Osteocyte (in vitro differentiated cells): ENCODE measurements at regions not wholly inside any gene's neighbourhood (a gene's known extent, or its start where the extent isn't known, plus 50 kb on each side); places are given as distances from the start of the nearest gene placed in this dataset.

Experiments
- DNase-seq: peaks from one replicate; pipeline ENCODE4 v3.0.0; 2021; ENCODE audit warnings: mixed read lengths; ENCODE audit not compliant: unreplicated experiment; ENCODE audit errors: extremely low spot score
- H3K27ac Mint-ChIP-seq: one replicate; pipeline ENCODE4 v1.8.0; 2021; ENCODE audit warnings: mild to moderate bottlenecking, mixed read lengths; ENCODE audit not compliant: unreplicated experiment
- H3K27me3 Mint-ChIP-seq: one replicate; pipeline ENCODE4 v1.8.0; 2021; ENCODE audit warnings: mixed read lengths; ENCODE audit not compliant: unreplicated experiment
- H3K36me3 Mint-ChIP-seq: one replicate; pipeline ENCODE4 v1.8.0; 2021; ENCODE audit warnings: mixed read lengths; ENCODE audit not compliant: unreplicated experiment
- H3K4me1 Mint-ChIP-seq: one replicate; pipeline ENCODE4 v1.8.0; 2021; ENCODE audit warnings: mixed read lengths; ENCODE audit not compliant: unreplicated experiment
- H3K4me3 Mint-ChIP-seq: one replicate; pipeline ENCODE4 v1.8.0; 2021; ENCODE audit warnings: mild to moderate bottlenecking, moderate library complexity, mixed read lengths; ENCODE audit not compliant: unreplicated experiment
- H3K9me3 Mint-ChIP-seq: one replicate; pipeline ENCODE4 v1.8.0; 2021; ENCODE audit warnings: mixed read lengths; ENCODE audit not compliant: unreplicated experiment
- CTCF ChIP-seq: fragments of 200-600 bp; sonication (generic); IDR thresholded peaks from 2 replicates; pipeline ENCODE4 v1.5.0; 2021; ENCODE audit warnings: antibody characterized with exemption, mild to moderate bottlenecking, moderate library complexity

DNA sequence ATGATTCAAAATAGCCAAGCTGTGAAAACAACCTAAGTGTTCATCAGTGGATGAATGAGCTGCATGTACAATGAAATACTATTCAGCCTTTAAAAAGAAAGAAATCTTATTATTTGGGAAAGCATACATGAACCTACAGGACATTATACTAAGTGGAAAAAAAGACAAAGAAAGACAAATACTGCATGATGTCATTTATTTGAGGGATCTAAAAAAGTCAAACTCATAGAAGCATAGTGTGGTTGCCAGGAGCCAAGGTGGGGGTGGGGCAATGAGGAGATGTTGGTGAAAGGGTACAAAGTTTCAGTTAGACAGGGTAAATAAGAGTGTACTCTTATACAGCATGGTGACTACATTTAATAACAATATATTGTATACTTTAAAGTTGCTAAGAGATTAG lies 261.5 kb downstream of the PARP8 start:
- Mint-ChIP-seq H3K36me3 (no peaks in the 10 kb centered on the region), H3K27me3 (peaks cover 33% of the 10 kb centered on the region), H3K4me3 (no peak overlapping the region), H3K4me1 (no peaks in the 10 kb centered on the region), H3K9me3 (no peaks in the 10 kb centered on the region), H3K27ac (no peak overlapping the region)
- TF ChIP-seq CTCF = no peak
- no peak for DNase-seq

DNA sequence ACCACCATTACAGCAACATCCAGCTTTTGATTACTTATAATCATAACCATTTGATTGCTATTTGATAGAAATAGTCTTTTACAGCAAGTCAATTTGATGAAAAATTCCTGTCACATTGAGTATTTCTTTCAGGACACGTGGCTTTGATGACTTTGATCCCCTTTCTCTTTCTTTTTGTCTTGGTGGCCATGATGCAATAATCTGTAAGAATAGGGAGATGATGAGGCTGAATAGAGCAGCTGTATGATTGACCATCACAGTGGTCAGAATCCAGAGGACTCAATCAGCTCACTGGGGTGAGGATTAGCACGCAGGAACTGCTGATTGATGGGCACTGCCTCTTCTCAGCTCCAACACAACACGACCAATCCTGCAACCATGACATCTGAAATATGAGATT lies 262.7 kb downstream of the PARP8 start:
- Mint-ChIP-seq H3K27ac (no peak overlapping the region), H3K4me1 (no peaks in the 10 kb centered on the region), H3K4me3 (no peak overlapping the region), H3K36me3 (no peaks in the 10 kb centered on the region), H3K9me3 (no peaks in the 10 kb centered on the region), H3K27me3 (peaks cover 33% of the 10 kb centered on the region)
- no peak for TF ChIP-seq CTCF
- no peak for DNase-seq

- no peak overlapping the region for H3K4me3 Mint-ChIP-seq
- no peak for DNase-seq
- H3K9me3 Mint-ChIP-seq = no peaks in the 10 kb centered on the region
- no peaks in the 10 kb centered on the region for H3K36me3 Mint-ChIP-seq
- no peak overlapping the region for H3K27ac Mint-ChIP-seq
- no peak for TF ChIP-seq CTCF
- H3K27me3 Mint-ChIP-seq = peaks cover 10% of the 10 kb centered on the region
- no peaks in the 10 kb centered on the region for H3K4me1 Mint-ChIP-seq
Measured at GRCh38 chr5:50934343-50934742, 267.9 kb downstream of the PARP8 start.

DNA sequence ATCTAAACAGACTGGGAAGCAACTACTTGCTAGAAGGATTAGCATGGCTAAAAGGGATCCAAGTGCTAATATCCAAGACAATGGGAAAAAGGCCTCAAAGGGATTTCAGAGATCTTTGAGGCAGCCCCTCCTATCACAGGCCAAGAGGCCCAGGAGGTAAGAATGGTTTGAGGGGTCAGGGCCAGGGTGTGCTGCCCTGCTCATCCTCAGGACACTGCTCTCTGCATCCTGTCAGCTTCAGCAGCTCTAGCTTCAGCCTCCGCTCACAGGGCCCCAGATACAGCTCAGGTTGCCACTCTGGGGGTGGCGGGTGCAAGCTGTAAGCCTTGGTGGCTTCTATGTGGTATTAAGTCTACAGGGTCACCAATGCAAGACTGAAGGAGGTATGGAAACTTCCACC lies 278.7 kb downstream of the PARP8 start:
- Mint-ChIP-seq H3K4me1 (no peaks in the 10 kb centered on the region), H3K4me3 (no peak overlapping the region), H3K9me3 (peaks cover 14% of the 10 kb centered on the region), H3K36me3 (no peaks in the 10 kb centered on the region), H3K27me3 (no peaks in the 10 kb centered on the region), H3K27ac (no peak overlapping the region)
- no peak for DNase-seq
- no peak for TF ChIP-seq CTCF

DNA sequence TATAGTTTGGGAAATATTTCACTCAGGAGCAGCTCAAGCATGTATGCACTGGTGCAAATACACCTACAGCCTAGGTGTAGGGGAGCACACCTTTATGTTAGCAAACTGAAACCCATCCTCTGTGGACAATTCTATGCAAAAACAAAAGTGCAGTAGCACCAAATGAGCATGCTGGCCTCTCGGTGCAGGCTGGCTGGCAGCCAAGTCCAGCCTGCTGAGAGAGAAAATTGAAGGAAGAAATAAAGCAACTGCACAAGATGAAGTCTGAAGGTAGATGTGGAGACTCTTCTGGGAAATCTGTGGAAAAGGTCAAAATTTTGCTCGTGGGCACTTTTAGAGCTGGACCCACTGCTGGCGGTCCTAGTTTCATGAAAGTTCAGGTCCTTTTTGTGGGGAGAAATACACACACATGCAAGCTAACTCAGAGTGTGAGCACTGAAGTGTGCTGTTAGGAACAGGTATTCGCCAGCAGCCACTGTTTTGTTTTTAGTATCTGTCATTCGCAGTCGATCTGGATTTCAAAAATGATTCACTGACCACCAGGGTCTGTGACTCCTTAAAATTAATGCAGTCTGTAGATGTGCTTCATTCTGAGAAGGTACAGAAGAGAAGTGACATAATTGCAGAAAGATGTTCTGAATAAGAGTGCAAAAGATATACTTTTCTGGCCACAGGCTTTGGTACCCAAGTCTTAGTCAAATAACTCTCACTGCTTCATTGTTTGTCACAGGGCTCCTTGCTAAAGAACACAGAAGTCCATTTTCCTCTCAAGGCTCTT lies 281.7 kb downstream of the PARP8 start:
- H3K27ac Mint-ChIP-seq = no peak overlapping the region
- H3K4me1 Mint-ChIP-seq = no peaks in the 10 kb centered on the region
- H3K27me3 Mint-ChIP-seq = peaks cover 2% of the 10 kb centered on the region
- H3K36me3 Mint-ChIP-seq = no peaks in the 10 kb centered on the region
- no peak for DNase-seq
- no peak for TF ChIP-seq CTCF
- peaks cover 10% of the 10 kb centered on the region for H3K9me3 Mint-ChIP-seq
- no peak overlapping the region for H3K4me3 Mint-ChIP-seq
